Loucy (cell line): ENCODE measurements at regions not wholly inside any gene's neighbourhood (a gene's known extent, or its start where the extent isn't known, plus 50 kb on each side); places are given as distances from the start of the nearest gene placed in this dataset.

Experiments used
- H2AFZ ChIP-seq: fragments of 200-600 bp; sonication (generic); 2 replicates; pipeline ENCODE4 v1.6.0; 2016; ENCODE audit warnings: antibody characterized with exemption, mild to moderate bottlenecking, low read length, moderate library complexity
- H3F3A ChIP-seq: fragments of 200-600 bp; 2 replicates; pipeline ENCODE4 v1.6.0; 2016; ENCODE audit warnings: antibody characterized with exemption, low read depth, mild to moderate bottlenecking
- H3K27me3 ChIP-seq: fragments of 200-600 bp; sonication (generic); 2 replicates; pipeline ENCODE4 v1.6.1; 2014; ENCODE audit warnings: low read length, mild to moderate bottlenecking; ENCODE audit not compliant: insufficient read depth, poor library complexity, severe bottlenecking
- H3K36me3 ChIP-seq: fragments of 200-600 bp; sonication (generic); 2 replicates; pipeline ENCODE4 v1.6.1; 2016; ENCODE audit warnings: low read length; ENCODE audit not compliant: insufficient read depth
- H3K4me1 ChIP-seq: fragments of 200-600 bp; sonication (generic); 2 replicates; pipeline ENCODE4 v1.5.1; 2014; ENCODE audit warnings: low read length, mild to moderate bottlenecking; ENCODE audit not compliant: insufficient read depth, poor library complexity, severe bottlenecking
- H3K4me2 ChIP-seq: fragments of 200-600 bp; sonication (generic); 2 replicates; pipeline ENCODE4 v1.6.0; 2014; ENCODE audit warnings: antibody characterized with exemption, low read length, low read depth, mild to moderate bottlenecking; ENCODE audit not compliant: poor library complexity, severe bottlenecking
- H3K4me3 ChIP-seq: fragments of 200-600 bp; sonication (generic); 2 replicates; pipeline ENCODE4 v1.5.1; 2014; ENCODE audit warnings: low read length, mild to moderate bottlenecking, mixed read lengths; ENCODE audit not compliant: poor library complexity, severe bottlenecking
- H3K79me2 ChIP-seq: fragments of 200-600 bp; sonication (generic); 2 replicates; pipeline ENCODE4 v1.6.1; 2014; ENCODE audit warnings: low read length; ENCODE audit not compliant: insufficient read depth
- H3K9ac ChIP-seq: fragments of 200-600 bp; sonication (generic); 2 replicates; pipeline ENCODE4 v1.6.0; 2014; ENCODE audit warnings: mild to moderate bottlenecking, low read depth, low read length, moderate library complexity; ENCODE audit not compliant: poor library complexity, severe bottlenecking
- H3K9me2 ChIP-seq: fragments of 200-600 bp; sonication (generic); replicated peaks from 2 replicates; pipeline ENCODE4 v1.6.1; 2016; ENCODE audit warnings: low read depth, low read length, mixed read lengths
- H3K9me3 ChIP-seq: fragments of 200-600 bp; sonication (generic); 2 replicates; pipeline ENCODE4 v1.6.1; 2014; ENCODE audit warnings: mild to moderate bottlenecking, antibody characterized with exemption, low read length, low read depth; ENCODE audit not compliant: insufficient read depth
- H4K20me1 ChIP-seq: fragments of 200-600 bp; sonication (generic); 2 replicates; pipeline ENCODE4 v1.6.0; 2014; ENCODE audit warnings: antibody characterized with exemption, low read length, mild to moderate bottlenecking; ENCODE audit not compliant: insufficient read depth, poor library complexity, severe bottlenecking
- CTCF ChIP-seq: fragments of 200-600 bp; sonication (generic); conservative IDR thresholded peaks from 2 replicates; pipeline ENCODE4 v1.5.1; 2014; ENCODE audit warnings: mild to moderate bottlenecking, antibody characterized with exemption, low read length
- EZH2phosphoT487 ChIP-seq: fragments of 200-600 bp; IDR thresholded peaks from 2 replicates; pipeline ENCODE4 v1.6.1; 2018; ENCODE audit warnings: antibody characterized with exemption, mild to moderate bottlenecking, moderate library complexity, borderline replicate concordance

- no peak overlapping the region for H3K9ac ChIP-seq
- no peaks in the 10 kb centered on the region for H3K79me2 ChIP-seq
- H3K9me3 ChIP-seq = no peaks in the 10 kb centered on the region
- no peaks in the 10 kb centered on the region for H3K9me2 ChIP-seq
- no peaks in the 10 kb centered on the region for H3F3A ChIP-seq
- H3K27me3 ChIP-seq = no peaks in the 10 kb centered on the region
- H3K4me3 ChIP-seq = no peak overlapping the region
- H2AFZ ChIP-seq = no peak overlapping the region
- no peaks in the 10 kb centered on the region for H4K20me1 ChIP-seq
- TF ChIP-seq CTCF (no peak), EZH2phosphoT487 (no peak)
- no peaks in the 10 kb centered on the region for H3K4me1 ChIP-seq
- H3K4me2 ChIP-seq = no peak overlapping the region
- no peaks in the 10 kb centered on the region for H3K36me3 ChIP-seq
Measured at GRCh38 chr4:14701389-14701788, 300.9 kb upstream of the CPEB2 start.

- Histone ChIP-seq H3K9me2 (no peaks in the 10 kb centered on the region), H3K79me2 (no peaks in the 10 kb centered on the region), H3K27me3 (no peaks in the 10 kb centered on the region), H2AFZ (no peak overlapping the region), H3K4me3 (no peak overlapping the region), H4K20me1 (no peaks in the 10 kb centered on the region), H3K9ac (no peak overlapping the region), H3K4me1 (no peaks in the 10 kb centered on the region), H3K36me3 (no peaks in the 10 kb centered on the region), H3F3A (no peaks in the 10 kb centered on the region), H3K4me2 (no peak overlapping the region), H3K9me3 (no peaks in the 10 kb centered on the region)
- TF ChIP-seq CTCF (no peak), EZH2phosphoT487 (no peak)
Measured at GRCh38 chr4:14701896-14702295, 300.4 kb upstream of the CPEB2 start.

GRCh38 chr4:14708574-14708973 lies 293.7 kb upstream of the CPEB2 start:
- Histone ChIP-seq H4K20me1 (no peaks in the 10 kb centered on the region), H3K9me3 (no peaks in the 10 kb centered on the region), H3K4me1 (no peaks in the 10 kb centered on the region), H3F3A (no peaks in the 10 kb centered on the region), H2AFZ (no peak overlapping the region), H3K36me3 (no peaks in the 10 kb centered on the region), H3K9me2 (no peaks in the 10 kb centered on the region), H3K4me2 (no peak overlapping the region), H3K4me3 (no peak overlapping the region), H3K79me2 (no peaks in the 10 kb centered on the region), H3K27me3 (no peaks in the 10 kb centered on the region), H3K9ac (no peak overlapping the region)
- TF ChIP-seq CTCF (no peak), EZH2phosphoT487 (no peak)
